AG10803 (cell line): ENCODE measurements at regions not wholly inside any gene's neighbourhood (a gene's known extent, or its start where the extent isn't known, plus 50 kb on each side); places are given as distances from the start of the nearest gene placed in this dataset.

Source experiments
- DNase-seq: peaks from one replicate; pipeline ENCODE4 v3.0.0; 2010; ENCODE audit warnings: low read depth
- H3K4me3 ChIP-seq: 2 replicates; pipeline ENCODE4 v1.5.1; 2011; ENCODE audit warnings: mild to moderate bottlenecking, low read length, control low read depth
- CTCF ChIP-seq: conservative IDR thresholded peaks from 2 replicates; pipeline ENCODE4 v1.5.1; 2011; ENCODE audit warnings: mild to moderate bottlenecking, low read length, control low read depth, inconsistent platforms

- TF ChIP-seq CTCF: no peak
- no peak for DNase-seq
- H3K4me3 ChIP-seq: no peak overlapping the region
Measured at GRCh38 chr2:5937851-5938565, 245.8 kb downstream of the SOX11 start.

- TF ChIP-seq CTCF: no peak
- no peak overlapping the region for H3K4me3 ChIP-seq
- DNase-seq: no peak
Measured at GRCh38 chr2:5938566-5938896, 246.3 kb downstream of the SOX11 start.

- no peak overlapping the region for H3K4me3 ChIP-seq
- no peak for TF ChIP-seq CTCF
- DNase-seq: no peak
Measured at GRCh38 chr2:5939553-5939952, 247.4 kb downstream of the SOX11 start.

- TF ChIP-seq CTCF: no peak
- no peak overlapping the region for H3K4me3 ChIP-seq
- DNase-seq: no peak
Measured at GRCh38 chr2:5940596-5941535, 248.7 kb downstream of the SOX11 start.

- TF ChIP-seq CTCF: no peak
- DNase-seq: no peak
- no peak overlapping the region for H3K4me3 ChIP-seq
Measured at GRCh38 chr2:5942204-5942603, 250.0 kb downstream of the SOX11 start.

GRCh38 chr2:5945742-5946141, 253.6 kb downstream of the SOX11 start:
- TF ChIP-seq CTCF: no peak
- no peak for DNase-seq
- no peak overlapping the region for H3K4me3 ChIP-seq
